AG04449 (cell line): ENCODE measurements at regions not wholly inside any gene's neighbourhood (a gene's known extent, or its start where the extent isn't known, plus 50 kb on each side); places are given as distances from the start of the nearest gene placed in this dataset.

ENCODE experiments used
- CTCF ChIA-PET: fragments of 350-600 bp; formaldehyde crosslinking; extraction: SDS; loops from one replicate; lab custom pipeline; 2021; ENCODE audit warnings: antibody characterized with exemption; lab: Yijun Ruan, JAX
- POLR2A ChIA-PET: fragments of 400-600, 350-600 bp; formaldehyde crosslinking; extraction: SDS; loops from one replicate; lab custom pipeline; 2020; ENCODE audit warnings: antibody characterized with exemption, inconsistent platforms; lab: Yijun Ruan, JAX
- DNase-seq: peaks from one replicate; pipeline ENCODE4 v3.0.0-alpha.2; 2010; ENCODE audit warnings: low read depth, low spot score
- H3K4me3 ChIP-seq: 2 replicates; pipeline ENCODE4 v1.5.1; 2011; ENCODE audit warnings: low read depth, mild to moderate bottlenecking, control low read depth, low read length
- TF ChIP-seq, protein P1 (sequence below): IDR thresholded peaks from one replicate; pipeline ENCODE4 v1.5.1; 2011; ENCODE audit warnings: mild to moderate bottlenecking, moderate library complexity, low read length, control low read depth, inconsistent platforms; ENCODE audit not compliant: insufficient read depth; ENCODE audit errors: missing control alignments

DNA sequence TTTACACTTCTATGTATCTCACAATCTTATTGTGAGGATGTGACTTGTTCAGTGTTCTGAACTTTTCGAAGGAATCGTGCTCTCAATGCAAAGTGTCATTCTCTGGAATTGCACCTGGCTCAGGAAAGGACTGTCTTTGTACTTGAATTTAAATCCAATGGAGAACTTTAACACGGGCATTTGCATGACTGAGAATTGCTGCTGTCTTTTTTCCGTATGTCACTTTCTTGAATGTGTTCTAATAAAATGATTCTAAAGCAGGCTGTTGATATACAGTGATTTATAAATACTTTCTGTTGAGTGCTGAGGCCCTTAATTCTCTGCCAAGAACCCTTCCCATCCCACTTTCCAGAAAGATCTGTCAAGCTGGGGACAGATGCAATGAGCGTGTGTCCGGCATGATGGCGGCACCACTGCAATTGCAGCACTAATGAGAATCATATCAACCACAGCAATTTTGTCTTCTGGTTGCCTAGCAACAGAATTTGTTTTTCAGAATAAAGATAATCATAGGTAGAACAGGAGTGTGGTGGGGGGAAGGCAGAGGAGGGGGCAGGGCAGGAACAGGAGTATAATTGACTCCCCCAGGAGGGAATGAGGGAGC is 210.6 kb upstream of the UMPS start:
- ChIA-PET CTCF (no interaction called here), POLR2A (no interaction called here)
- TF ChIP-seq, protein P1, sequence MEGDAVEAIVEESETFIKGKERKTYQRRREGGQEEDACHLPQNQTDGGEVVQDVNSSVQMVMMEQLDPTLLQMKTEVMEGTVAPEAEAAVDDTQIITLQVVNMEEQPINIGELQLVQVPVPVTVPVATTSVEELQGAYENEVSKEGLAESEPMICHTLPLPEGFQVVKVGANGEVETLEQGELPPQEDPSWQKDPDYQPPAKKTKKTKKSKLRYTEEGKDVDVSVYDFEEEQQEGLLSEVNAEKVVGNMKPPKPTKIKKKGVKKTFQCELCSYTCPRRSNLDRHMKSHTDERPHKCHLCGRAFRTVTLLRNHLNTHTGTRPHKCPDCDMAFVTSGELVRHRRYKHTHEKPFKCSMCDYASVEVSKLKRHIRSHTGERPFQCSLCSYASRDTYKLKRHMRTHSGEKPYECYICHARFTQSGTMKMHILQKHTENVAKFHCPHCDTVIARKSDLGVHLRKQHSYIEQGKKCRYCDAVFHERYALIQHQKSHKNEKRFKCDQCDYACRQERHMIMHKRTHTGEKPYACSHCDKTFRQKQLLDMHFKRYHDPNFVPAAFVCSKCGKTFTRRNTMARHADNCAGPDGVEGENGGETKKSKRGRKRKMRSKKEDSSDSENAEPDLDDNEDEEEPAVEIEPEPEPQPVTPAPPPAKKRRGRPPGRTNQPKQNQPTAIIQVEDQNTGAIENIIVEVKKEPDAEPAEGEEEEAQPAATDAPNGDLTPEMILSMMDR: no peak
- no peak overlapping the region for H3K4me3 ChIP-seq
- DNase-seq: no peak

DNA sequence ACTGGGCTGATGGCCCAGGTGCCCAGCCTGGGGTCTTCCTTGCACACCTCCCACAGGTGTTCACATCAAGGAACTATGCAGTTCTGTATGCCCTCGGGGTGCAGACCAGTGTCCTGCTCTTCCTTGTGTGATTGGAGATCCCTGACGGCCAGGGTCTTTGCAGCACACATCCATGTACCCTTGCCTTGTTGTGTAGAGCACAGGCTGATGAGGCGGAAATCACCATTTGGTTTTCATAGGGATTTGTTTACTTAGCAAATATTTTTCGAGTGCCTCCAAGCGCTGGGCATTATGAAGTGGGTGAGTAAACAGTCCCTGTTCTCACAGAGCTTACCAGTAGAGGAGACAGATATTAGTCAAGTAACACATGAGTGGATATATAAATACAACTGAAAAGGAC is 209.3 kb upstream of the UMPS start:
- TF ChIP-seq, protein P1: no peak
- POLR2A ChIA-PET: no interaction called here
- H3K4me3 ChIP-seq: no peak overlapping the region
- no peak for DNase-seq
- CTCF ChIA-PET: no interaction called here

DNA sequence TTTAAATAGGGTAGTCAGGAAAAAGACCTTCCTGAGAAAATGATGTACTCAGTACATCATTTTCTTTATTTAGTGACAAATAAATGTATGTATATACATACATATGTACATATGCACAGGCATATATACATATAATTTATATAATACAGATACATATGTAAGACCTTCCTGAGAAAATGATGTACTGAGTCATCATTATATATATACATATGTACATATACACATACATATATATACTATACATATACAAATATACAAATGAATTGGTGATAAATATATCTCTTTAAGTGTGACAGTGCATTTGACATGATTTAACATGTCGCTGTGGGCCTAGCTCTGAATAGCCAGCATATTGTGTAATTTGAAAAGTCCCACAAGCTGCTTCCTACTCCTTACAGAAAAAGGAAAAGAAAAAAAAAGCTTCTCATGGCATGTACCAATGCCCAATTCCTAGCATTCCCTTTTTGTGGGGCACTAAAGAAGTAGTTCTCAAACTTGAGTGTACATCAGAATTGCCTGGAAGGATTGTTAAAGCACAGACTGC is 208.1 kb upstream of the UMPS start:
- no peak for DNase-seq
- TF ChIP-seq, protein P1: no peak
- H3K4me3 ChIP-seq: no peak overlapping the region
- POLR2A ChIA-PET: no interaction called here
- CTCF ChIA-PET: interaction anchor here (1.0 to 2.5 kb wide), 3 partner anchors 28 to 54 kb away, joined by 4 to 13 read pairs (median 8); no protein-coding TSS in a partner anchor

DNA sequence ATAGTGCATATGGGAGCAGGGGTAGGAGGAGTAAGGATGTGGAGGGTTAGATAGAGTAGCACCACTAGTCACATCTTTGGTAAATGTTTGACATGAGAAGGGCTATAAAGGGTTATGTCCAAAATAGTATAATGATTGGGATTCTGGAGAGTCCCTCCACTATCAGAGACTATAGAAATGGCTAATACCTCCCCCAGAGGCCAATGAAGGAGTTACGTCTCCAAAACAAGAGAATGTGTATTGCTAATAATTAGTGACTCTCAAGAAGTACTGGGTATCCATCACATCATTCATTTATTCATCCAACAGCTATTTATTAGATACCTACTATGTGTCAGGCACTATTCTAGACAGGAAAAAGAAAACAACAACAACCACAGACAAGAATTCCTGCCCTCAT is 203.7 kb upstream of the UMPS start:
- CTCF ChIA-PET: interaction anchor here (2.0 kb wide), 1 partner anchor 24 kb away, joined by 6 read pairs; no protein-coding TSS in a partner anchor
- H3K4me3 ChIP-seq: no peak overlapping the region
- DNase-seq: no peak
- POLR2A ChIA-PET: no interaction called here
- TF ChIP-seq, protein P1: no peak

DNA sequence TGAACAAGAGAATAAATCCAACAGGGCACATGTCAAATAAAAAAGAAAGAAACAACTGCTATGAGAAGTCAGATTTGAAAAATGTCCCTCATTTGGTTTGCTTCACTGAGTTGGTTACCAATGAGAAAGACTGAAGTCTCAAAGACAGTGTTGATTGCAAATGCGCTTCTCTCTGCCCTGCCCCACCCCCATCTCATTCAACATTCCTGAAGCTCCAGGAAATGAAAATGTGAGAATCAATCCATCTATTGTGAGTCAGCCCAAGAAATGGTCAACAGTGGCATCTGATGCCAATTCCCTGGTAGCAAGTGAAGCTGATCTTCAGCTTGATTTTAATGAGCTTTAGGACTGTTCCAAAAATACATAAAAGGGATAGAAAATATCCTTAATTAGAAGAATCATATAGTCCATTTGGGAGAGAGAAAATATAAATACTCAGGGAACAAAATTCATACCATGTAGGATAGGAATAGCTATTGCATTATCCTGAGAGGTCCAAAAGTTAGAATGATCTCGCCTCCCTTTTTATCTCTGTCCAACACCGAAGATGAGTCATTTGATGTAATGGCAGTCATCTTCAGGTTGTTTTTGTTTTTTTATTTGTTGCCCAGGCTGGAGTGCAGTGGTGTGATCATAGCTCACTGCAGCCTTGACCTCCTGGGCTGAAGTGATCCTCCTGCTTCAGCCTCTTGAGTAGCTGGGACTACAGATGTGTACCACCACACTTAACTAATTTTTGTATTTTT is 200.3 kb upstream of the UMPS start:
- no peak for DNase-seq
- TF ChIP-seq, protein P1: no peak
- ChIA-PET POLR2A (no interaction called here), CTCF (interaction anchor here (0.7 to 1.8 kb wide), 3 partner anchors 20 to 193 kb away, joined by 3 to 6 read pairs (median 4); no protein-coding TSS in a partner anchor)
- no peak overlapping the region for H3K4me3 ChIP-seq

DNA sequence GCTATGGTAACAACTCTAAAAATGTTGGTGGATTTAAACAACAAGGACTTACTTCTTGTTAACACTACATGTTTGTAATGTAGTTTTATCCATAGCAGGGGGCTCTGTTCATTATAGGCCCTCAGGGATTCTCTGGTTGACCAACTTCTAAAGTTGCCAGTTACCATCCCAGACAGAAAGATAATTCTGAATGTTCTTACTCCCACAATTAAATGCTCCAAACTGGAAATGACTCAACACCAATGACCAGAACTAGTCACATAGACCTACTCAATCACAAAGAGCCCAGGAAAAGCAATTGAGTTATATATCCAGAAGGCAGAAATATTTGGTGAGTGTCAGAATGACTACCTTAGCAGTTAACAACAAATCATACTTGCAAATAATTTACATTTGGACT is 199.3 kb upstream of the UMPS start:
- TF ChIP-seq, protein P1: no peak
- CTCF ChIA-PET: interaction anchor here (1.0 to 2.8 kb wide), 2 partner anchors 19 to 29 kb away, joined by 4 to 17 read pairs; no protein-coding TSS in a partner anchor
- POLR2A ChIA-PET: no interaction called here
- no peak overlapping the region for H3K4me3 ChIP-seq
- DNase-seq: no peak
